GM12892 (cell line): ENCODE measurements at regions not wholly inside any gene's neighbourhood (a gene's known extent, or its start where the extent isn't known, plus 50 kb on each side); places are given as distances from the start of the nearest gene placed in this dataset.

Experiments
- POLR2A ChIP-seq: IDR thresholded peaks from 2 replicates; pipeline ENCODE4 v1.6.1; 2011; ENCODE audit warnings: low read depth, low read length, control low read depth
- TAF1 ChIP-seq: IDR thresholded peaks from 2 replicates; pipeline ENCODE4 v1.6.1; 2011; ENCODE audit warnings: low read depth, mild to moderate bottlenecking, control low read depth, low read length, borderline replicate concordance

DNA sequence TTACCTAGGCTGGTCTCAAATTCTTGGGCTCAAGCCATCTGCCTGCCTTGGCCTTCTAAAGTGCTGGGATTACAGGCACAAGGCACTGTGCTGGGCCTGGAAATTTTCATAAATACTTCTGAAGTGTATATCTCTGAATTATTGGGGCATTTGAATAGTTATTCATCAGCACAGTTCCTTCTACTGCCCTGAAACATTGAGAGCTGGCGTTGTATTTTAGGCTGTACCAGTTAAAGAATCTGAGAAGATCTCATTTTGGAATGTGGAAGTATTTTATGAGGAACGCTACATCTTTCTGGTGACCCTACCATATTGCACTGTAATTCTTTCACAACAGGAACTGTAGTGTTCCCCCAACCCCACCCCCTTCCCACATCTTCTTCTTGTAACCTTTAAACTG lies 349.0 kb upstream of the RGS6 start:
- TF ChIP-seq POLR2A (no peak), TAF1 (no peak)
